Activated B cell treated with CpG ODN at 0.5 μM for 24 hours (primary cell): ENCODE measurements at regions not wholly inside any gene's neighbourhood (a gene's known extent, or its start where the extent isn't known, plus 50 kb on each side); places are given as distances from the start of the nearest gene placed in this dataset.

Source experiments
- ATAC-seq: fragments of 200-7000 bp; cut with Tn5 transposase; one replicate; pipeline ENCODE4 v1.10.0; 2021; ENCODE audit warnings: low read depth, mild to moderate bottlenecking, moderate library complexity
- CTCF ChIA-PET: fragments of 350-600 bp; sonication (Branson Sonifier 250); formaldehyde crosslinking; loops from one replicate; lab custom pipeline; 2021; ENCODE audit warnings: antibody characterized with exemption; lab: Charles Lee
- POLR2A ChIA-PET: fragments of 350-600 bp; sonication (Branson Sonifier 250); formaldehyde crosslinking; loops from one replicate; lab custom pipeline; 2021; ENCODE audit warnings: antibody characterized with exemption; lab: Charles Lee
- DNase-seq: peaks from one replicate; pipeline ENCODE4 v3.0.0; 2022
- H3K27ac Mint-ChIP-seq: one replicate; pipeline ENCODE4 v1.8.0; 2020; ENCODE audit warnings: mixed read lengths
- H3K27me3 Mint-ChIP-seq: one replicate; pipeline ENCODE4 v1.8.0; 2021; ENCODE audit warnings: mixed read lengths
- H3K36me3 Mint-ChIP-seq: one replicate; pipeline ENCODE4 v1.8.0; 2021; ENCODE audit warnings: low read depth, mixed read lengths
- H3K4me1 Mint-ChIP-seq: one replicate; pipeline ENCODE4 v1.8.0; 2021; ENCODE audit warnings: mixed read lengths
- H3K4me3 Mint-ChIP-seq: one replicate; pipeline ENCODE4 v1.8.0; 2020; ENCODE audit warnings: mild to moderate bottlenecking, mixed read lengths
- H3K9me3 Mint-ChIP-seq: one replicate; pipeline ENCODE4 v1.8.0; 2020; ENCODE audit warnings: mixed read lengths
- intact Hi-C: fragments of 100-400 bp; cut with micrococcal nuclease; formaldehyde crosslinking; loops from one replicate; pipeline ENCODE4 v1.15.1; 2024
- TF ChIP-seq, protein P1 (sequence below): fragments of 200-600 bp; IDR thresholded peaks from one replicate; pipeline ENCODE4 v1.8.0; 2022; ENCODE audit warnings: antibody characterized with exemption, mild to moderate bottlenecking

- TF ChIP-seq, protein P1, sequence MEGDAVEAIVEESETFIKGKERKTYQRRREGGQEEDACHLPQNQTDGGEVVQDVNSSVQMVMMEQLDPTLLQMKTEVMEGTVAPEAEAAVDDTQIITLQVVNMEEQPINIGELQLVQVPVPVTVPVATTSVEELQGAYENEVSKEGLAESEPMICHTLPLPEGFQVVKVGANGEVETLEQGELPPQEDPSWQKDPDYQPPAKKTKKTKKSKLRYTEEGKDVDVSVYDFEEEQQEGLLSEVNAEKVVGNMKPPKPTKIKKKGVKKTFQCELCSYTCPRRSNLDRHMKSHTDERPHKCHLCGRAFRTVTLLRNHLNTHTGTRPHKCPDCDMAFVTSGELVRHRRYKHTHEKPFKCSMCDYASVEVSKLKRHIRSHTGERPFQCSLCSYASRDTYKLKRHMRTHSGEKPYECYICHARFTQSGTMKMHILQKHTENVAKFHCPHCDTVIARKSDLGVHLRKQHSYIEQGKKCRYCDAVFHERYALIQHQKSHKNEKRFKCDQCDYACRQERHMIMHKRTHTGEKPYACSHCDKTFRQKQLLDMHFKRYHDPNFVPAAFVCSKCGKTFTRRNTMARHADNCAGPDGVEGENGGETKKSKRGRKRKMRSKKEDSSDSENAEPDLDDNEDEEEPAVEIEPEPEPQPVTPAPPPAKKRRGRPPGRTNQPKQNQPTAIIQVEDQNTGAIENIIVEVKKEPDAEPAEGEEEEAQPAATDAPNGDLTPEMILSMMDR, result no peak
- no peaks in the 10 kb centered on the region for H3K27me3 Mint-ChIP-seq
- H3K36me3 Mint-ChIP-seq, result no peaks in the 10 kb centered on the region
- no peak overlapping the region for H3K27ac Mint-ChIP-seq
- ATAC-seq (no peak), DNase-seq (no peak)
- H3K4me3 Mint-ChIP-seq, result no peak overlapping the region
- ChIA-PET POLR2A (no interaction called here), CTCF (no interaction called here)
- intact Hi-C loops, result no loop called here
- H3K9me3 Mint-ChIP-seq, result no peaks in the 10 kb centered on the region
- no peaks in the 10 kb centered on the region for H3K4me1 Mint-ChIP-seq
These were observed 100.0 kb downstream of the ACTBL2 start for GRCh38 chr5:57382655-57383054.

GRCh38 chr5:57370376-57370775, 112.2 kb downstream of the ACTBL2 start:
- H3K4me3 Mint-ChIP-seq, result no peak overlapping the region
- ATAC-seq (no peak), DNase-seq (no peak)
- TF ChIP-seq, protein P1, result no peak
- H3K36me3 Mint-ChIP-seq, result no peaks in the 10 kb centered on the region
- POLR2A ChIA-PET, result no interaction called here
- H3K4me1 Mint-ChIP-seq, result no peaks in the 10 kb centered on the region
- peaks cover 3% of the 10 kb centered on the region for H3K9me3 Mint-ChIP-seq
- H3K27me3 Mint-ChIP-seq, result peaks cover 5% of the 10 kb centered on the region
- CTCF ChIA-PET, result no interaction called here
- intact Hi-C loops, result no loop called here
- H3K27ac Mint-ChIP-seq, result no peak overlapping the region

- Mint-ChIP-seq H3K4me1 (no peaks in the 10 kb centered on the region), H3K36me3 (no peaks in the 10 kb centered on the region), H3K27me3 (peaks cover 5% of the 10 kb centered on the region), H3K4me3 (no peak overlapping the region), H3K9me3 (peaks cover 3% of the 10 kb centered on the region), H3K27ac (no peak overlapping the region)
- no peak for ATAC-seq
- POLR2A ChIA-PET, result no interaction called here
- CTCF ChIA-PET, result no interaction called here
- intact Hi-C loops, result no loop called here
- no peak for DNase-seq
- TF ChIP-seq, protein P1, result no peak
These were observed 114.6 kb downstream of the ACTBL2 start for GRCh38 chr5:57368010-57368409.

- intact Hi-C loops, result no loop called here
- Mint-ChIP-seq H3K36me3 (no peaks in the 10 kb centered on the region), H3K27me3 (peaks cover 5% of the 10 kb centered on the region), H3K4me3 (no peak overlapping the region), H3K27ac (no peak overlapping the region), H3K9me3 (peaks cover 3% of the 10 kb centered on the region), H3K4me1 (no peaks in the 10 kb centered on the region)
- DNase-seq (no peak), ATAC-seq (no peak)
- POLR2A ChIA-PET, result no interaction called here
- TF ChIP-seq, protein P1, result no peak
- CTCF ChIA-PET, result no interaction called here
These were observed 115.9 kb downstream of the ACTBL2 start for GRCh38 chr5:57366744-57367143.

DNA sequence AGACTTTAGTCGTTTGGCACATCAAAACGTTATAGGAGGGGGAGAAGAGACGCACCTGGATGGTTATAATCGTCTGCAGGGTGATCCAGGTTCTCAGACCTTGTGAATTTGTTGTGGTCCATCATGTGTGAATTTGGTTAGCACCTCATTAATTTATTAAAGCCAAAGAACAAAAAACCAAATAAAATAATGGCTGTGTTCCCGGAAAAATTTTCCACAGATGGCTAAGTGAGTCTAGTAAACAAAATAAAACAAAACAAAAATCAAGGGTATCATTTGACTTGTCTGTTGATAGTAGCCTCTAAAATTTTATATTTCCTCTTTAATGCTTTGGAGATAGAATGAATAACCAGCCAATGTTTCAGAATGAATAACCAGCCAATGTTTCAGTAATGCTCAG, 119.7 kb downstream of the ACTBL2 start:
- intact Hi-C loops, result no loop called here
- Mint-ChIP-seq H3K4me1 (no peaks in the 10 kb centered on the region), H3K27ac (no peak overlapping the region), H3K27me3 (peaks cover 2% of the 10 kb centered on the region), H3K4me3 (no peak overlapping the region), H3K36me3 (no peaks in the 10 kb centered on the region), H3K9me3 (no peaks in the 10 kb centered on the region)
- TF ChIP-seq, protein P1, result no peak
- ChIA-PET POLR2A (no interaction called here), CTCF (no interaction called here)
- no peak for DNase-seq
- ATAC-seq, result no peak
